MM.1S (cell line): ENCODE measurements at regions not wholly inside any gene's neighbourhood (a gene's known extent, or its start where the extent isn't known, plus 50 kb on each side); places are given as distances from the start of the nearest gene placed in this dataset.

Experiments
- EZH2 ChIP-seq: fragments of 300-600 bp; sonication (generic); optimal IDR thresholded peaks from 2 replicates; pipeline ENCODE3; 2017; ENCODE audit warnings: low read depth, mild to moderate bottlenecking, antibody characterized with exemption, low read length, mixed read lengths
- EZH2phosphoT487 ChIP-seq: fragments of 300-600 bp; sonication (generic); IDR thresholded peaks from 2 replicates; pipeline ENCODE4 v1.6.1; 2018; ENCODE audit warnings: antibody characterized with exemption, low read length
- TF ChIP-seq, protein P1 (sequence below): fragments of 300-600 bp; sonication (generic); IDR thresholded peaks from 2 replicates; pipeline ENCODE4 v1.5.1; 2016; ENCODE audit warnings: antibody characterized with exemption, low read length, mixed read lengths

DNA sequence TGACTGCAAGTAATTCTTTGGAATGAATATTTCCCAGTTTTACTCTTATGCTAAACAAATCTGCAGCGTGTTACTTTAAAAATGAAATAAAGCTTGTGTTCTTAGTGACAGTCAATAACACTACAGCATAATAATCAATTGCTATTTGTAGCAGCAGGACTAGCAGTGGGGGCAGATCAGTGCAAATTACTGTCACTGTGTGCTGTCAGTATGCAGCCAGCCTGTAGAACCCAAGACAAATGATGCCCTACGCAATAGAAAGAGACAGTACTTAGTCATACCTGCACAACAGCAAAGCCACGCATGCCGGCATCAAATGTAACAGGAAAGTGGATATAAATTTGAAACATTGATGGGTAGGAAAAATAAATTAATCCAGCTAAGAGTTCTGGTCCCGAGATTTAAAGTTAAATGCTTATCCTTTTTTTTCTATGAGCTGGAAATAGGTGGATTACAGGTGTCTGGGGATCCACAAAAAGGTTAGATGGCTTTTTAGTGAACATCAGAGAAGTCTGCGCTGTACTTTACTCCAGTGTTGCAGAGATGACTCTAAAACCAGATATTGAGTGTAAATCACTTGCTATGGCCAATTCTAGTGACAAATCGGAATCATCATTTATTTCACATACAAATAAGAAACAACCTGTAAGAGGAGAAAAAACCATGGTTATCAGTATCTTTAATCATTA, 812.4 kb upstream of the ZEB2 start:
- TF ChIP-seq, protein P1, sequence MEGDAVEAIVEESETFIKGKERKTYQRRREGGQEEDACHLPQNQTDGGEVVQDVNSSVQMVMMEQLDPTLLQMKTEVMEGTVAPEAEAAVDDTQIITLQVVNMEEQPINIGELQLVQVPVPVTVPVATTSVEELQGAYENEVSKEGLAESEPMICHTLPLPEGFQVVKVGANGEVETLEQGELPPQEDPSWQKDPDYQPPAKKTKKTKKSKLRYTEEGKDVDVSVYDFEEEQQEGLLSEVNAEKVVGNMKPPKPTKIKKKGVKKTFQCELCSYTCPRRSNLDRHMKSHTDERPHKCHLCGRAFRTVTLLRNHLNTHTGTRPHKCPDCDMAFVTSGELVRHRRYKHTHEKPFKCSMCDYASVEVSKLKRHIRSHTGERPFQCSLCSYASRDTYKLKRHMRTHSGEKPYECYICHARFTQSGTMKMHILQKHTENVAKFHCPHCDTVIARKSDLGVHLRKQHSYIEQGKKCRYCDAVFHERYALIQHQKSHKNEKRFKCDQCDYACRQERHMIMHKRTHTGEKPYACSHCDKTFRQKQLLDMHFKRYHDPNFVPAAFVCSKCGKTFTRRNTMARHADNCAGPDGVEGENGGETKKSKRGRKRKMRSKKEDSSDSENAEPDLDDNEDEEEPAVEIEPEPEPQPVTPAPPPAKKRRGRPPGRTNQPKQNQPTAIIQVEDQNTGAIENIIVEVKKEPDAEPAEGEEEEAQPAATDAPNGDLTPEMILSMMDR, result no peak
- no peak for TF ChIP-seq EZH2phosphoT487
- no peak for TF ChIP-seq EZH2
